ENCODE measurements at regions not wholly inside any gene's neighbourhood (a gene's known extent, or its start where the extent isn't known, plus 50 kb on each side); places are given as distances from the start of the nearest gene placed in this dataset.

DNA sequence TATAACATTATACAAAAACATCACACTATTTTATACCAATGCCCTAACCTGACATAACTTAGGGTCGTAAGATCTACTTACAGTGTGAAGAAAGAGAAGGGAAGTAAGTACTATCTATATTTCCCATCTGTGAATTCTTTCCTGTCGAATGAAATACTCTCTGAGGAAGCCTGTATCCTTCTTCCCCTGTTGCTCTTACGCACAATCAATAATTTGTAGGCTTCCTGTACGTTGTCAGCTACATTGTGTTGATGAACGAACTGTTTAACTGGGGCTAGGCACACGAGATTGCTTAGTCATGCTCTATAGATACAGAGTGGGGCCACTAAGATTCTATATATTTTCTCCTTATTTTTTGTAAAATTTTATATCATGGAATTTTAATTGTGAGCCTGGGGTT lies 1125.0 kb upstream of the CELF4 start:
- Histone ChIP-seq H3K79me2 (ENCODE audit: insufficient read depth, low read length) (no peaks in the 10 kb centered on the region), H4K20me1 (ENCODE audit: insufficient read depth, low read length) (no peaks in the 10 kb centered on the region), H2AFZ (ENCODE audit: low read length) (no peak overlapping the region), H3K9ac (ENCODE audit: low read length) (no peak overlapping the region), H3K9me3 (ENCODE audit: low read length) (no peaks in the 10 kb centered on the region), H3K4me3 (ENCODE audit: low read depth, low read length, poor library complexity, severe bottlenecking) (no peak overlapping the region), H3F3A (ENCODE audit: insufficient read depth, low read length) (no peaks in the 10 kb centered on the region), H3K27ac (ENCODE audit: low read depth, low read length, poor library complexity, severe bottlenecking) (no peak overlapping the region), H3K4me2 (ENCODE audit: low read length) (no peak overlapping the region), H3K36me3 (ENCODE audit: insufficient read depth, low read length) (no peaks in the 10 kb centered on the region), H3K4me1 (ENCODE audit: insufficient read depth, low read length, severe bottlenecking) (no peaks in the 10 kb centered on the region), H3K9me2 (ENCODE audit: low read depth, low read length) (no peaks in the 10 kb centered on the region), H3K27me3 (ENCODE audit: insufficient read depth, low read length) (no peaks in the 10 kb centered on the region)
- no peak for TF ChIP-seq EZH2 (IDR thresholded peaks at IDR 0.05; ENCODE audit: borderline replicate concordance, low read length)
- TF ChIP-seq, protein P1, sequence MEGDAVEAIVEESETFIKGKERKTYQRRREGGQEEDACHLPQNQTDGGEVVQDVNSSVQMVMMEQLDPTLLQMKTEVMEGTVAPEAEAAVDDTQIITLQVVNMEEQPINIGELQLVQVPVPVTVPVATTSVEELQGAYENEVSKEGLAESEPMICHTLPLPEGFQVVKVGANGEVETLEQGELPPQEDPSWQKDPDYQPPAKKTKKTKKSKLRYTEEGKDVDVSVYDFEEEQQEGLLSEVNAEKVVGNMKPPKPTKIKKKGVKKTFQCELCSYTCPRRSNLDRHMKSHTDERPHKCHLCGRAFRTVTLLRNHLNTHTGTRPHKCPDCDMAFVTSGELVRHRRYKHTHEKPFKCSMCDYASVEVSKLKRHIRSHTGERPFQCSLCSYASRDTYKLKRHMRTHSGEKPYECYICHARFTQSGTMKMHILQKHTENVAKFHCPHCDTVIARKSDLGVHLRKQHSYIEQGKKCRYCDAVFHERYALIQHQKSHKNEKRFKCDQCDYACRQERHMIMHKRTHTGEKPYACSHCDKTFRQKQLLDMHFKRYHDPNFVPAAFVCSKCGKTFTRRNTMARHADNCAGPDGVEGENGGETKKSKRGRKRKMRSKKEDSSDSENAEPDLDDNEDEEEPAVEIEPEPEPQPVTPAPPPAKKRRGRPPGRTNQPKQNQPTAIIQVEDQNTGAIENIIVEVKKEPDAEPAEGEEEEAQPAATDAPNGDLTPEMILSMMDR (IDR thresholded peaks at IDR 0.05; ENCODE audit: low read length): no peak

DNA sequence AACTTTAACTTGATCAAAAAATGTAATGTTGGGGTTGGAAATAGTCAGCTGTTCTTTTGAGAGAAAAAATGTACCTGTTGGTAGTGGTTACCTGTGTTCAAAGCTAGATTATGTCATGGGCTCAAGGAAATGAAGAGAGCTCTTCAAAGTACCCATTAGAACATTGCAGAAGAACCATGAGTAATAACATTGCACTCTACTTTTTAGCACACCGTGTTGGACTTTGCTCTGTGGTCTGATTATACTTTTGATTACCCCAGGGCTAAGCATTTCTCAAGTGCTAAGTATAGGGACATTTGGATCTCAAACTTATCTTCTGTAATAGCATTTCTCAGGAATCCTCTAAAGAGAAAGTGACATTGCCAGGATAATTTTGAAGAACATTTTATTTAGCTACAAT lies 1122.8 kb upstream of the CELF4 start:
- no peaks in the 10 kb centered on the region for H3K79me2 ChIP-seq (ENCODE audit: insufficient read depth, low read length)
- no peaks in the 10 kb centered on the region for H3K36me3 ChIP-seq (ENCODE audit: insufficient read depth, low read length)
- H3K4me1 ChIP-seq (ENCODE audit: insufficient read depth, low read length, severe bottlenecking): no peaks in the 10 kb centered on the region
- no peaks in the 10 kb centered on the region for H3K27me3 ChIP-seq (ENCODE audit: insufficient read depth, low read length)
- H3K9me3 ChIP-seq (ENCODE audit: low read length): no peaks in the 10 kb centered on the region
- H3F3A ChIP-seq (ENCODE audit: insufficient read depth, low read length): no peaks in the 10 kb centered on the region
- H3K4me3 ChIP-seq (ENCODE audit: low read depth, low read length, poor library complexity, severe bottlenecking): no peak overlapping the region
- no peak overlapping the region for H3K27ac ChIP-seq (ENCODE audit: low read depth, low read length, poor library complexity, severe bottlenecking)
- H4K20me1 ChIP-seq (ENCODE audit: insufficient read depth, low read length): no peaks in the 10 kb centered on the region
- no peak overlapping the region for H3K9ac ChIP-seq (ENCODE audit: low read length)
- H3K9me2 ChIP-seq (ENCODE audit: low read depth, low read length): no peaks in the 10 kb centered on the region
- H3K4me2 ChIP-seq (ENCODE audit: low read length): no peak overlapping the region
- TF ChIP-seq, protein P1 (IDR thresholded peaks at IDR 0.05; ENCODE audit: low read length): no peak
- TF ChIP-seq EZH2 (IDR thresholded peaks at IDR 0.05; ENCODE audit: borderline replicate concordance, low read length): no peak
- H2AFZ ChIP-seq (ENCODE audit: low read length): no peak overlapping the region

DNA sequence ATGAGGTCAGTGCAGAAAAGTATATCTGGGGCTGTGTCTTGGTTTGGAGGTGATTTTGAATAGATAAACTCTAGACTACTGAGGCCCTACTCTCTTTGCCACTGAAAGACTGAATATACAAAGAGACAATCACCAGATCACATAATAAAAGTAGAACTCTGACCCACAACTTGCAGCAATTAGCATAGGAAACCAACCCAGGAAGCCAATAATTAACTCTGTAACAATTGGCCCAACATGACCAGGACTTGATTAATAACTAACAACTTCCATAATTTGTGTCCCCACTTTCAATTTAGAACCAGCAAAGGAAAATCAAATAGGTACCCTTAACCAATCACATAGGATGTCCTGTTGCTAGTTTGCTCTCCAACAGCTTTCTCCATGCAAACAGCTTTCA lies 1104.9 kb upstream of the CELF4 start:
- H3K79me2 ChIP-seq (ENCODE audit: insufficient read depth, low read length): no peaks in the 10 kb centered on the region
- no peak overlapping the region for H3K9ac ChIP-seq (ENCODE audit: low read length)
- no peak overlapping the region for H3K4me2 ChIP-seq (ENCODE audit: low read length)
- no peak overlapping the region for H2AFZ ChIP-seq (ENCODE audit: low read length)
- H3K9me2 ChIP-seq (ENCODE audit: low read depth, low read length): no peaks in the 10 kb centered on the region
- no peaks in the 10 kb centered on the region for H3K36me3 ChIP-seq (ENCODE audit: insufficient read depth, low read length)
- H3K4me1 ChIP-seq (ENCODE audit: insufficient read depth, low read length, severe bottlenecking): no peaks in the 10 kb centered on the region
- no peaks in the 10 kb centered on the region for H4K20me1 ChIP-seq (ENCODE audit: insufficient read depth, low read length)
- H3K27ac ChIP-seq (ENCODE audit: low read depth, low read length, poor library complexity, severe bottlenecking): no peak overlapping the region
- TF ChIP-seq, protein P1 (IDR thresholded peaks at IDR 0.05; ENCODE audit: low read length): no peak
- no peak for TF ChIP-seq EZH2 (IDR thresholded peaks at IDR 0.05; ENCODE audit: borderline replicate concordance, low read length)
- no peak overlapping the region for H3K4me3 ChIP-seq (ENCODE audit: low read depth, low read length, poor library complexity, severe bottlenecking)
- H3F3A ChIP-seq (ENCODE audit: insufficient read depth, low read length): no peaks in the 10 kb centered on the region
- H3K27me3 ChIP-seq (ENCODE audit: insufficient read depth, low read length): no peaks in the 10 kb centered on the region
- no peaks in the 10 kb centered on the region for H3K9me3 ChIP-seq (ENCODE audit: low read length)
